Trophoblast cell (in vitro differentiated cells and primary cell): ENCODE measurements at regions not wholly inside any gene's neighbourhood (a gene's known extent, or its start where the extent isn't known, plus 50 kb on each side); places are given as distances from the start of the nearest gene placed in this dataset.

Experiments
- DNase-seq, 2 donors: peaks; one replicate each; pipeline ENCODE4 v3.0.0-alpha.2; 2016
- H2AFZ ChIP-seq: 2 replicates; pipeline ENCODE4 v1.6.1; 2013; ENCODE audit warnings: low read length, moderate library complexity, mild to moderate bottlenecking; ENCODE audit not compliant: insufficient read depth, poor library complexity
- H2AK5ac ChIP-seq: 2 replicates; pipeline ENCODE4 v1.6.1; 2013; ENCODE audit warnings: mild to moderate bottlenecking, low read length
- H2BK120ac ChIP-seq: 2 replicates; pipeline ENCODE4 v1.6.1; 2013; ENCODE audit warnings: low read length, mild to moderate bottlenecking, moderate library complexity; ENCODE audit not compliant: insufficient read depth, poor library complexity
- H2BK12ac ChIP-seq: 2 replicates; pipeline ENCODE4 v1.6.1; 2013; ENCODE audit warnings: mild to moderate bottlenecking, low read length, moderate library complexity
- H2BK5ac ChIP-seq: 2 replicates; pipeline ENCODE4 v1.6.1; 2013; ENCODE audit warnings: low read length, low read depth, moderate library complexity, mild to moderate bottlenecking; ENCODE audit not compliant: poor library complexity
- H3K14ac ChIP-seq: 2 replicates; pipeline ENCODE4 v1.6.1; 2013; ENCODE audit warnings: mild to moderate bottlenecking, low read length
- H3K18ac ChIP-seq: 2 replicates; pipeline ENCODE4 v1.6.1; 2013; ENCODE audit warnings: mild to moderate bottlenecking, low read length
- H3K23ac ChIP-seq: 2 replicates; pipeline ENCODE4 v1.6.1; 2013; ENCODE audit warnings: low read length
- H3K27ac ChIP-seq: 2 replicates; pipeline ENCODE4 v1.5.1; 2013; ENCODE audit warnings: low read depth, mild to moderate bottlenecking, inconsistent platforms, low read length, moderate library complexity
- H3K27me3 ChIP-seq: 2 replicates; pipeline ENCODE4 v1.6.1; 2013; ENCODE audit warnings: inconsistent platforms, mild to moderate bottlenecking, low read length, moderate library complexity; ENCODE audit not compliant: insufficient read depth
- H3K36me3 ChIP-seq, 2 experiments: 1 replicate in 1 of 2; 2 replicates in 1 of 2; pipeline ENCODE4 v1.6.1; 2013; ENCODE audit warnings: low read length in 2 of 2, mild to moderate bottlenecking in 2 of 2, moderate library complexity in 1 of 2; ENCODE audit not compliant: insufficient read depth in 2 of 2, control insufficient read depth in 1 of 2
- H3K4ac ChIP-seq: 2 replicates; pipeline ENCODE4 v1.6.1; 2013; ENCODE audit warnings: low read depth, mild to moderate bottlenecking, low read length, moderate library complexity
- H3K4me1 ChIP-seq, 2 experiments: 1 replicate in 1 of 2; 2 replicates in 1 of 2; pipeline ENCODE4 v1.6.1; 2013; ENCODE audit warnings: low read length in 2 of 2, mild to moderate bottlenecking in 2 of 2, moderate library complexity in 1 of 2; ENCODE audit not compliant: insufficient read depth in 2 of 2, control insufficient read depth in 1 of 2
- H3K4me2 ChIP-seq: 2 replicates; pipeline ENCODE4 v1.6.1; 2013; ENCODE audit warnings: inconsistent platforms, mild to moderate bottlenecking, low read length, moderate library complexity
- H3K4me3 ChIP-seq: 2 replicates; pipeline ENCODE4 v1.5.1; 2013; ENCODE audit warnings: mild to moderate bottlenecking, low read depth, low read length, inconsistent platforms
- H3K79me1 ChIP-seq: one replicate; pipeline ENCODE4 v1.6.1; 2013; ENCODE audit warnings: low read length
- H3K79me2 ChIP-seq: 2 replicates; pipeline ENCODE4 v1.6.1; 2013; ENCODE audit warnings: low read length, mild to moderate bottlenecking; ENCODE audit not compliant: control insufficient read depth, insufficient read depth, poor library complexity
- H3K9ac ChIP-seq: 2 replicates; pipeline ENCODE4 v1.6.1; 2013; ENCODE audit warnings: mild to moderate bottlenecking, low read length
- H3K9me3 ChIP-seq: 2 replicates; pipeline ENCODE4 v1.6.1; 2013; ENCODE audit warnings: low read depth, mild to moderate bottlenecking, control low read depth, inconsistent platforms, low read length; ENCODE audit not compliant: insufficient read depth
- H4K12ac ChIP-seq: 2 replicates; pipeline ENCODE4 v1.6.1; 2013; ENCODE audit warnings: low read depth, mild to moderate bottlenecking, low read length, moderate library complexity
- H4K8ac ChIP-seq: 2 replicates; pipeline ENCODE4 v1.6.1; 2013; ENCODE audit warnings: low read depth, mild to moderate bottlenecking, low read length, moderate library complexity
- H4K91ac ChIP-seq: one replicate; pipeline ENCODE4 v1.6.1; 2013; ENCODE audit warnings: low read depth, mild to moderate bottlenecking, low read length, moderate library complexity
- WGBS: extraction: QIAGEN DNeasy Blood & Tissue Kit; methylation state at CpG from one replicate; pipeline ENCODE4 v1.1.7; 2013; ENCODE audit warnings: missing lambda C conversion rate; ENCODE audit not compliant: insufficient read length, insufficient coverage; ENCODE audit errors: extremely low coverage; 5-methylcytosine and 5-hydroxymethylcytosine counted together

- no peak overlapping the region for H3K14ac ChIP-seq
- no peak overlapping the region for H4K12ac ChIP-seq
- no peak overlapping the region for H2AK5ac ChIP-seq
- no peak overlapping the region for H3K4ac ChIP-seq
- WGBS, result no CpG with 5 or more reads among the region's 5 CpGs
- no peak overlapping the region for H2BK12ac ChIP-seq
- H3K36me3 ChIP-seq, result no peaks in the 10 kb centered on the region
- no peak overlapping the region for H2BK120ac ChIP-seq
- peaks cover 4% of the 10 kb centered on the region for H3K9me3 ChIP-seq
- H3K79me1 ChIP-seq, result no peaks in the 10 kb centered on the region
- no peaks in the 10 kb centered on the region for H3K79me2 ChIP-seq
- no peak overlapping the region for H3K27ac ChIP-seq
- no peak overlapping the region for H2BK5ac ChIP-seq
- DNase-seq, result no peak
- H3K4me1 ChIP-seq, result no peaks in the 10 kb centered on the region
- no peak overlapping the region for H2AFZ ChIP-seq
- H3K23ac ChIP-seq, result no peak overlapping the region
- no peak overlapping the region for H3K4me3 ChIP-seq
- H4K91ac ChIP-seq, result no peak overlapping the region
- H3K4me2 ChIP-seq, result no peak overlapping the region
- H4K8ac ChIP-seq, result no peak overlapping the region
- H3K18ac ChIP-seq, result no peak overlapping the region
- H3K27me3 ChIP-seq, result no peaks in the 10 kb centered on the region
- H3K9ac ChIP-seq, result no peak overlapping the region
Observed at GRCh38 chr1:14294006-14294405, 304.5 kb upstream of the KAZN start.

GRCh38 chr1:14294860-14295536 lies 303.5 kb upstream of the KAZN start:
- Histone ChIP-seq H3K4ac (no peak overlapping the region), H3K9me3 (peaks cover 4% of the 10 kb centered on the region), H2BK120ac (no peak overlapping the region), H3K4me2 (no peak overlapping the region), H4K91ac (no peak overlapping the region), H3K79me1 (no peaks in the 10 kb centered on the region), H3K36me3 (no peaks in the 10 kb centered on the region), H3K23ac (no peak overlapping the region), H3K4me3 (no peak overlapping the region), H2AK5ac (no peak overlapping the region), H2BK5ac (no peak overlapping the region), H3K14ac (no peak overlapping the region), H4K8ac (no peak overlapping the region), H3K9ac (no peak overlapping the region), H2AFZ (no peak overlapping the region), H4K12ac (no peak overlapping the region), H3K4me1 (no peaks in the 10 kb centered on the region), H3K18ac (no peak overlapping the region), H3K27me3 (no peaks in the 10 kb centered on the region), H3K79me2 (no peaks in the 10 kb centered on the region), H3K27ac (no peak overlapping the region), H2BK12ac (no peak overlapping the region)
- DNase-seq, result peak; percentile 43 to 60
- no CpG with 5 or more reads among the region's 3 CpGs for WGBS

- no peak overlapping the region for H4K8ac ChIP-seq
- no peaks in the 10 kb centered on the region for H3K79me1 ChIP-seq
- H3K4me1 ChIP-seq, result no peaks in the 10 kb centered on the region
- H2BK120ac ChIP-seq, result no peak overlapping the region
- no peak overlapping the region for H3K14ac ChIP-seq
- H3K79me2 ChIP-seq, result no peaks in the 10 kb centered on the region
- no peak overlapping the region for H2BK5ac ChIP-seq
- no peak overlapping the region for H4K91ac ChIP-seq
- WGBS, result no CpG with 5 or more reads among the region's 3 CpGs
- no peak overlapping the region for H4K12ac ChIP-seq
- H3K23ac ChIP-seq, result no peak overlapping the region
- H3K4ac ChIP-seq, result no peak overlapping the region
- H3K9me3 ChIP-seq, result no peaks in the 10 kb centered on the region
- no peaks in the 10 kb centered on the region for H3K27me3 ChIP-seq
- H2BK12ac ChIP-seq, result no peak overlapping the region
- no peaks in the 10 kb centered on the region for H3K36me3 ChIP-seq
- H3K4me2 ChIP-seq, result no peak overlapping the region
- no peak overlapping the region for H3K18ac ChIP-seq
- no peak overlapping the region for H2AFZ ChIP-seq
- no peak overlapping the region for H2AK5ac ChIP-seq
- H3K4me3 ChIP-seq, result no peak overlapping the region
- DNase-seq, result peak in 1 of 2 donors; percentile 33
- no peak overlapping the region for H3K27ac ChIP-seq
- H3K9ac ChIP-seq, result no peak overlapping the region
Observed at GRCh38 chr1:14296795-14297194, 301.7 kb upstream of the KAZN start.

- no CpG with 5 or more reads among the region's 3 CpGs for WGBS
- Histone ChIP-seq H3K36me3 (no peaks in the 10 kb centered on the region), H3K79me2 (no peaks in the 10 kb centered on the region), H3K4me3 (no peak overlapping the region), H3K18ac (no peak overlapping the region), H4K12ac (no peak overlapping the region), H2BK5ac (no peak overlapping the region), H2BK12ac (no peak overlapping the region), H3K27me3 (no peaks in the 10 kb centered on the region), H3K4me2 (no peak overlapping the region), H3K14ac (no peak overlapping the region), H3K4ac (no peak overlapping the region), H4K8ac (no peak overlapping the region), H3K79me1 (no peaks in the 10 kb centered on the region), H3K4me1 (no peaks in the 10 kb centered on the region), H2BK120ac (no peak overlapping the region), H3K23ac (no peak overlapping the region), H2AK5ac (no peak overlapping the region), H3K9ac (no peak overlapping the region), H4K91ac (no peak overlapping the region), H2AFZ (no peak overlapping the region), H3K27ac (no peak overlapping the region), H3K9me3 (no peaks in the 10 kb centered on the region)
- DNase-seq, result no peak
Observed at GRCh38 chr1:14297356-14297755, 301.1 kb upstream of the KAZN start.
